PC-9 (cell line): ENCODE measurements at regions not wholly inside any gene's neighbourhood (a gene's known extent, or its start where the extent isn't known, plus 50 kb on each side); places are given as distances from the start of the nearest gene placed in this dataset.

Source experiments
- BruUV-seq: library from RNA; stranded (reverse); fragments of 400-500 nt; replicated peaks from 2 replicates; lab custom pipeline; 2021; lab: Mats Ljungman, UMichigan
- CTCF ChIA-PET: fragments of 300-600 bp; sonication (Branson Sonifier 250); formaldehyde crosslinking; loops from one replicate; lab custom pipeline; 2022; ENCODE audit warnings: antibody characterized with exemption; lab: Charles Lee
- POLR2A ChIA-PET: fragments of 300-600 bp; sonication (Branson Sonifier 250); formaldehyde crosslinking; loops from one replicate; lab custom pipeline; 2022; ENCODE audit warnings: antibody characterized with exemption; ENCODE audit not compliant: unreplicated experiment; lab: Charles Lee
- DNase-seq, 2 experiments: peaks; one replicate each; pipeline versions ENCODE4 v3.0.0 to v3.0.0-alpha.2; 2015 to 2022; ENCODE audit warnings: mixed read lengths in 1 of 2
- H2AFZ ChIP-seq: fragments of 200-600 bp; sonication (generic); 2 replicates; pipeline ENCODE4 v1.8.1; 2017; ENCODE audit warnings: antibody characterized with exemption
- H3F3A ChIP-seq: fragments of 200-600 bp; sonication (generic); 2 replicates; pipeline ENCODE4 v1.8.1; 2017; ENCODE audit warnings: antibody characterized with exemption, mild to moderate bottlenecking, low read depth; ENCODE audit not compliant: insufficient read depth
- H3K27ac ChIP-seq: fragments of 200-600 bp; sonication (generic); 2 replicates; pipeline ENCODE4 v1.6.1; 2016; ENCODE audit warnings: mixed run types
- H3K27me3 ChIP-seq: fragments of 200-600 bp; sonication (generic); 2 replicates; pipeline ENCODE4 v1.6.1; 2016; ENCODE audit warnings: low read depth, mixed run types; ENCODE audit not compliant: insufficient read depth
- H3K36me3 ChIP-seq: fragments of 200-600 bp; sonication (generic); 2 replicates; pipeline ENCODE4 v1.6.1; 2016; ENCODE audit warnings: low read depth, mixed run types
- H3K4me1 ChIP-seq: fragments of 200-600 bp; sonication (generic); replicated peaks from 2 replicates; pipeline ENCODE4 v1.6.1; 2016; ENCODE audit warnings: mixed run types; ENCODE audit not compliant: insufficient read depth
- H3K4me2 ChIP-seq: fragments of 200-600 bp; sonication (generic); 2 replicates; pipeline ENCODE4 v1.6.1; 2017; ENCODE audit warnings: mixed run types
- H3K4me3 ChIP-seq: fragments of 200-600 bp; sonication (generic); 2 replicates; pipeline ENCODE4 v1.6.1; 2016; ENCODE audit warnings: mixed run types
- H3K79me2 ChIP-seq: fragments of 200-600 bp; sonication (generic); 2 replicates; pipeline ENCODE4 v1.6.1; 2017; ENCODE audit warnings: low read depth, mixed run types
- H3K9me2 ChIP-seq: fragments of 200-600 bp; sonication (generic); 2 replicates; pipeline ENCODE4 v1.8.1; 2017; ENCODE audit warnings: mild to moderate bottlenecking; ENCODE audit not compliant: insufficient read depth
- H3K9me3 ChIP-seq: fragments of 200-600 bp; sonication (generic); 2 replicates; pipeline ENCODE4 v1.8.1; 2016; ENCODE audit warnings: low read depth; ENCODE audit not compliant: insufficient read depth
- H4K20me1 ChIP-seq: fragments of 200-600 bp; sonication (generic); 2 replicates; pipeline ENCODE4 v1.8.1; 2017; ENCODE audit not compliant: insufficient read depth
- CTCF ChIP-seq: fragments of 200-600 bp; sonication (generic); conservative IDR thresholded peaks from 2 replicates; pipeline ENCODE4 v1.6.1; 2017; ENCODE audit warnings: mixed run types, antibody characterized with exemption, mild to moderate bottlenecking, moderate library complexity
- EZH2 ChIP-seq: fragments of 200-600 bp; sonication (generic); IDR thresholded peaks from 2 replicates; pipeline ENCODE4 v1.8.0; 2017; ENCODE audit warnings: antibody characterized with exemption, low read depth
- intact Hi-C: fragments of 100-400 bp; cut with micrococcal nuclease; formaldehyde crosslinking; loops from one replicate; pipeline ENCODE4 v1.10.0; 2022; ENCODE audit not compliant: unreplicated experiment

DNA sequence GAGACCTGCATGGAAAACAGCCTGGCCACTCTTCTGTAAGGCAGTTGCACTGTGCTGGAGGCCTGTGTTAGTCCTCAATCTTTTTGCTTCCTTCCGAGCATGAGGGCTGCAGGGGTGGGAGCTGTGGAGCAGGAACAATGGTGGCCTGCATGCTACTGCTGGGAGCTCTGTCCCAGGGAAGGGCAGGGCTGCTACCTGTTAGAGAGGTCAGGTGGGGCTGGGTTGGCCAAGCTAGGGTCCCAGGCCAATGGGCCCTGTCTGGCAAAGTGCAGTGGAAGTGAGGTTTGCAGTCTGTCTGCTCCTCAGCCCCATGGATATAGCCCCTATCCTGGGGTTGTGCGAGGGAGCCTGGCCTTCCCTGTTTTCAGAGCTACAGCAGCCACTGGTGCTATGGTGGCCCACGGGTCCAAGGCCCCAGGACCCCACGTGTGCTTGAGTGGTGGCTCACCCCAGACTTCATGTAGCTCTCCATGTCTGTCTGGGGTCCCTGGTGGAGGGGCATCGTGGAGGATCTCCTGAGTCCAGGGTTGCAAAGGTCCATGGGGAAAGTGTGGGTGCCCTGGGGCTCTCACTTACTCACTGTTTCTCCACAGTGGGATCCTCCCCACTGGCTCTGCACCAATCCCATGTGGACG is 1212.6 kb upstream of the NXPH2 start:
- no peaks in the 10 kb centered on the region for H3K79me2 ChIP-seq
- TF ChIP-seq CTCF = no peak
- TF ChIP-seq EZH2 = no peak
- H4K20me1 ChIP-seq = no peaks in the 10 kb centered on the region
- H3K36me3 ChIP-seq = no peaks in the 10 kb centered on the region
- CTCF ChIA-PET = no interaction called here
- intact Hi-C loops = no loop called here
- no peak overlapping the region for H3K4me2 ChIP-seq
- H2AFZ ChIP-seq = no peak overlapping the region
- no peak overlapping the region for H3K27ac ChIP-seq
- no peaks in the 10 kb centered on the region for H3K27me3 ChIP-seq
- no peaks in the 10 kb centered on the region for H3K9me2 ChIP-seq
- H3K9me3 ChIP-seq = no peaks in the 10 kb centered on the region
- POLR2A ChIA-PET = no interaction called here
- no TSS peak for BruUV-seq
- no peaks in the 10 kb centered on the region for H3F3A ChIP-seq
- H3K4me3 ChIP-seq = no peak overlapping the region
- H3K4me1 ChIP-seq = no peaks in the 10 kb centered on the region
- DNase-seq = no peak

GRCh38 chr2:139992078-139992477 is 1211.9 kb upstream of the NXPH2 start:
- no peak overlapping the region for H3K4me3 ChIP-seq
- no peaks in the 10 kb centered on the region for H3K9me3 ChIP-seq
- no peaks in the 10 kb centered on the region for H3K9me2 ChIP-seq
- no peak overlapping the region for H3K4me2 ChIP-seq
- ChIA-PET CTCF (no interaction called here), POLR2A (no interaction called here)
- no peaks in the 10 kb centered on the region for H4K20me1 ChIP-seq
- no peaks in the 10 kb centered on the region for H3K4me1 ChIP-seq
- H3K27me3 ChIP-seq = no peaks in the 10 kb centered on the region
- H3F3A ChIP-seq = no peaks in the 10 kb centered on the region
- intact Hi-C loops = no loop called here
- H2AFZ ChIP-seq = no peak overlapping the region
- H3K27ac ChIP-seq = no peak overlapping the region
- TF ChIP-seq CTCF (no peak), EZH2 (no peak)
- no TSS peak for BruUV-seq
- H3K79me2 ChIP-seq = no peaks in the 10 kb centered on the region
- no peak for DNase-seq
- no peaks in the 10 kb centered on the region for H3K36me3 ChIP-seq

GRCh38 chr2:139990646-139991335 is 1210.6 kb upstream of the NXPH2 start:
- DNase-seq = no peak
- POLR2A ChIA-PET = no interaction called here
- Histone ChIP-seq H3K27me3 (no peaks in the 10 kb centered on the region), H3K4me2 (no peak overlapping the region), H4K20me1 (no peaks in the 10 kb centered on the region), H2AFZ (no peak overlapping the region), H3K27ac (no peak overlapping the region), H3K9me2 (no peaks in the 10 kb centered on the region), H3F3A (no peaks in the 10 kb centered on the region), H3K9me3 (no peaks in the 10 kb centered on the region), H3K36me3 (no peaks in the 10 kb centered on the region), H3K4me3 (no peak overlapping the region), H3K79me2 (no peaks in the 10 kb centered on the region), H3K4me1 (no peaks in the 10 kb centered on the region)
- intact Hi-C loops = no loop called here
- no TSS peak for BruUV-seq
- TF ChIP-seq EZH2 = no peak
- no peak for TF ChIP-seq CTCF
- CTCF ChIA-PET = no interaction called here
